Medulla oblongata (tissue), 1 donor: ENCODE measurements at regions not wholly inside any gene's neighbourhood (a gene's known extent, or its start where the extent isn't known, plus 50 kb on each side); places are given as distances from the start of the nearest gene placed in this dataset.
"Not testable (repeated sequence)": the region's sequence is repeated elsewhere in the genome, so short reads cannot be mapped to it uniquely, and the experiment has no call there.

Experiments
- DNase-seq: peaks from one replicate; pipeline ENCODE4 v3.0.0-alpha.2; 2015; ENCODE audit errors: extremely low spot score

DNA sequence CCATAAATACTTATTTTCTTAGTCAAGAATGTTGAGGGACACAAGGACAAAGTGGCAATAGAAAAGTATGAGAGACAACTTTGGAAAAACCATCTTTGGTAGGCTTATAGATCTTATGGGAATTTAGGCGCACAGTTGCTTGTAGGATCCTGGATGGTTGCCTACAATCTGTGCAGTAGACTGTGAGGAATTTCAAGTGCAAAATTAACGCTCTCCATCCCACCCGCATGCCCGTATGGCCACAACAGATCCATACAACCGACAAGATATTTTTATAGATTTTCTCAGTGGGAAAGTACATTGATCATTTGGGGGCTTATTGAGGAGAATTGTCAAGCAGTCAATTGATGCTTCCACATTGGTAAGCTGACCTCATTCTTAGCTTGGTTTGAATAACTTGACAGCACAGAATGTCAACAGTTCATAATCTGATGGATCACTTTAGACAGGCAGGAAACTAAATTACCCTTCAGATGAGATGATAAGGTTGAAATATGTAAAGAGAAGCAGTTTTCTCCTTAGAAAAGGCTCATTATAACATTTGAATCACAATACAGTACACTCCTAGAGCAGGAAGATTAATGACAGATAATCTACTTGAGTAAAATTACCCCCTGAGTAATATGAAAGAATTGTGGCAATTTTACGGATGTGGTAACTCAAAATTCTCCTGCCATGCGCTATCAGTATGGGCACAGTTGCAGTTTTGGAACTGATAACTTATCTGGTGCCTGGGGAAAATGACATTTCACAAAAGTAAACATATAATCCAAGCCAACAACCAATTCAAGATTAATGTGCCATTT lies 479.7 kb downstream of the KIF20B start:
- DNase-seq, result no peak

- DNase-seq, result no peak
Measured at GRCh38 chr10:90192825-90193224, 491.4 kb downstream of the KIF20B start.

DNA sequence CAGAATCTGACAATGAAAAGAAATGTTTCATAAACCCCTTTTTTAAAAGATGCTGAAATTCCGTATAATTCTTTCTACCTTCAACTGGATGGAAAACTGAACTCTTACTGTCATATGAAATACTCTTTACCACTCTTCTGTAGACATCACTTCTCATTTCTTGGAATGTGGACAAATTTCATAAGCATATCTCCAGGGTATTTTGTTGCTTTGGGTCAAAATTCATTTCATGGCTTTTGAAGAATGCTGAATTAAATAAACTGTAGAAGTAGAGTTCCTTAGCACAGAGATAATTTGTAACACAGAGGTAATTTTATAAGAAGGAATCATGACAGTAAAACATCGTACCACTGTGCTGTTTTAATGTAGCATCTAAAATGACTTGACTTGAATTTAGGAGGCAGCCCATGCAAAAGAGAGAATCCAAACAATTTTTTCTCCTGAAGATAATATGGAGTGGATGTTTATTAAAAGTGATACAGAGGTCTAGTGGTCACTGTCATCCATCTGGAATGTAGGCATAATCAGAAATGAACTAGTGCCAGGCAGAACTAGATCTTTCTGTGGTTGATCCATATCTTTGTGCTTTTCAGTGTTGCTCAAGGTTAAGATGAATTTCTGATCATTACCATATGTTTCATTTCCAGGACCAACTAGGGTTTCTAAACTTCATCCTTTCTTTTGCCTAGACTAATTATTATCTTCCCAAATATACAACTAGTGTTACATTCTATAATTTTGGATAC lies 492.0 kb downstream of the KIF20B start:
- DNase-seq, result no peak

DNA sequence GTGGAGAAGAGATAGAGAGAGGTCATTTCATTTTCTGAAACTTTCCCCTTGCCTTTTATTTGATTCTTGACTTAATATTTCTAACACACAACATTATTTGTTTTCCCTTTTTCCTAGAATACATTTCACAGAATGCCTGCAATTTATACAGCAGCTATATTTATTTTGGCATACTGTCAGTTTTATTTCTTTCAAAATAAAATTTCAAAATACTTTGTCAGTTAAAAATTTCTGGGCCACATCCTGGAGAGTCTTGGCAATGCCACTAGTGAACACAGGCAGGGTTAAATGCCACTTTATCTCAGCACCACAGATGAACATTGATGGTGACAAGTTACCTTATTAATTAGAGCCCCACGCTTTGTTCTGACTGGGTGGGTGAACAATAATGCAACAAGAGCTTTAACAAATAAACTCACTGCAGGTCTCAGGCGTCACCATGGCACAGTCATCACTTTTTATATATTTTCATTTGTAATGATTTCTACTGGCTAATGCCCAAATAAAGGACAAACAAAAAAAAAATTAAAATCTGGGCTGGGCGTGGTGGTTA lies 494.0 kb downstream of the KIF20B start:
- no peak for DNase-seq

- DNase-seq, result no peak
Measured at GRCh38 chr10:90197766-90198165, 496.4 kb downstream of the KIF20B start.

DNA sequence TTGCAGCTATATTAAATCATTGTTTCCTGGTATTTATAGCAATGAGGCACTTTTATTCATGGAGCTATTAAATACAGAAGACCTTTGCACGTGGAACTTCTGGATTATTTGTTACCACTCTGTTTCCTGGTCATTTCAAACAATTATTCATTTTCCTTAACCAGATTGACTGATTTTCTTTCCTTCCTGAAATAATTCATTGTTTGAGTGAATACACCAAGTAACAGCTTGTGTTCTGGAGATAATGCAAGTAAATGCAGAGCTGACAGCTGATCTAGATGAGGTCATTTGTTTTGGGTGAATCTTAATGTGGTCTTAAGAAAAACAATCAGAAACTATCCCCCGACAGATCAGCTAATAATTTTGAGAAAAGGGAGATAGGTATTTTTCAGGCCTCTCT lies 497.7 kb downstream of the KIF20B start:
- DNase-seq, result no peak

- DNase-seq, result no peak
Measured at GRCh38 chr10:90199513-90199912, 498.1 kb downstream of the KIF20B start.

DNA sequence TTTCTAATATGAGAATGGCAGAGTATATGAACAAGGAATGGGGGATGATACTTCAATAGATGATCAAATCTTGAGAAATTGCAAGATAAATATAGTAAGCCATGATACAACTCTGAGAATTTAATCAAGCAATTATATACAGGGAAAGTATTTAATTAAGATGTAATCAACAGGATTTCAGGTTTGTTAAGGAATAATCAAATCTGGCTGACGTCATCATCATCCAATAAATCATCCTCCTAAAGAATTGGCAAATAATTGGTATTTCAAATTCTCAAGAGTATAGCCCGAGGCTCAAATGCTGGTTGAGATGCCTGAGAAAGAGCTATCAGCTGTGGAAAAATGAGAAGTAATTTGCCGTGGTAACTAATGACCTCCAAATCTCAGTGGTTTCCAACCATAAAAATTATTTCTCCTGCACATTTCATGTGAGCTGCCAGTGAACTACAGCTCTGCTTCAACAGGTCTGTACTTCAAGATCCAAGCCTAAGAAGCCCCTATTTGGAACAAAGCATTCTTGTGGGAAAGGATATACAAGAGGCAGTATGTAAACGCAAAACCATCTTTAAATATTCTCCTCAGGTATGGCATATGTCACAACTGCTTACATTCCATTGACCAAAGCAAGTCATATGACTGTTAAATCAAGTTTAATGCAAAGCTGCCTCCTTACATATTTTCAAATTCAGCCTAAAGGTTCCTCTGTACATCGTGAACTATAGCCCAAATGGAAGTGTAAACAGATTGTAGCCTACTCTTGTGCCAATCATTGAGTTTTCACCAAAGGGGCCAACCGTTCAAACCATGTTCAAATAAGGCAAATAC lies 503.0 kb downstream of the KIF20B start:
- no peak for DNase-seq

DNA sequence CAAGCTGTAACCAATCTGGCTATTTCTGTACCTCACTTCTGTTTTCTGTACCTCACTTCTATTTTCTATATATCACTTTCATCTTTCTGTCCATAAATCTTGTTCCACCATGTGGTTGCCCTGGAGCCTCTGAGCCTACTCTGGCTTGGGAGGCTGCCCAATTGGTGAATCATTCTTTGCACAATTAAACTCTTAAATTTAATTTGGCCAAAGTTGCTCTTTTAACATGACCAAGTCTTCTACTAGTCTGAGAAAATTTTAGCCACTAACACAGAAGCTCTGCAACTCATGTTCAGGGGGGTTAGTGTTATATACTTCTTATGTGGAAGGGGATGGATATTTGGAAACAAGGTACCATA lies 503.5 kb downstream of the KIF20B start:
- no peak for DNase-seq

- no peak for DNase-seq
Measured at GRCh38 chr10:90205340-90205739, 503.9 kb downstream of the KIF20B start.

- no peak for DNase-seq
Measured at GRCh38 chr10:90213346-90213745, 512.0 kb downstream of the KIF20B start.

- DNase-seq, result no peak
Measured at GRCh38 chr10:90218846-90219245, 517.5 kb downstream of the KIF20B start.

DNA sequence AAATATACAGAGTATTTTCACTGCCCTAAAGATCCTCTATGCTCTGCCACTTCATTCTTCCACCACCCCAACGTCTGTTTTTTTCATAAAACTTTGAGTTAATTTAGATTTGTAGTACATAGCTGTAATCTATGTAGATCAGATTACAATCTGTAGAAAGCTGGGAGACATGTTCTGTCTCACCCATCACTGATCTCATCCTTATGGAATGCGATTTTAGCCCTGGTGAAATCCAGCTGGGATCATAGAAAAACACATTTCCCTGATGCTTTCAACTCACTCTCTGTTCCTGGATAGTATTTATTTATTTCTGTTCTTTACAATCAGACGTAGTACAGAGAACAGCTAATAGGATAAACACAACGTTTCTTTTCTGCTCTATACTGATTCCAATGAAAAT lies 521.0 kb downstream of the KIF20B start:
- no peak for DNase-seq

GRCh38 chr10:90222939-90223338 lies 521.5 kb downstream of the KIF20B start:
- DNase-seq, result no peak

GRCh38 chr10:90224791-90225566 lies 523.6 kb downstream of the KIF20B start:
- no peak for DNase-seq

- no peak for DNase-seq
Measured at GRCh38 chr10:90226517-90226916, 525.1 kb downstream of the KIF20B start.

DNA sequence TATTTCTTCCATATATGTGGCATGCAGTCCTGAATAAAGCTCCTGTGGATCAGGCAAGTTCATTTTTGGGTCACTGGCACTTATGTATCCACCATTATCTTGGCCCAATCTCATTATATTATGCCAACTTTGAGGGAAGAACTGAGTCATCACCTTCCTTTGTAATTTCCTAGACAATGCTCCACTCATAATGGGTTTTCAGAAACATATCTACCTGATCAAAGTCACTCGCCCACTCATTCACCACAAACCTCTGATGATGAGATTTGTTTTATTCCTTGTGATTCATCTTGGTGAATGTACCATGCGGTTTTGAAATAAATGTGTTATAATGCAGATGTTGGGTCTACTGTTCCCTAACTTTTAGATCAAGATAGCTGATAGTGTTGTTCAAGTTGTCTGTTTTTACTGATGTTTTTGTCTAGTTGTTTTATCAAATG lies 525.8 kb downstream of the KIF20B start:
- DNase-seq, result no peak

GRCh38 chr10:90227786-90228185 lies 526.4 kb downstream of the KIF20B start:
- no peak for DNase-seq

DNA sequence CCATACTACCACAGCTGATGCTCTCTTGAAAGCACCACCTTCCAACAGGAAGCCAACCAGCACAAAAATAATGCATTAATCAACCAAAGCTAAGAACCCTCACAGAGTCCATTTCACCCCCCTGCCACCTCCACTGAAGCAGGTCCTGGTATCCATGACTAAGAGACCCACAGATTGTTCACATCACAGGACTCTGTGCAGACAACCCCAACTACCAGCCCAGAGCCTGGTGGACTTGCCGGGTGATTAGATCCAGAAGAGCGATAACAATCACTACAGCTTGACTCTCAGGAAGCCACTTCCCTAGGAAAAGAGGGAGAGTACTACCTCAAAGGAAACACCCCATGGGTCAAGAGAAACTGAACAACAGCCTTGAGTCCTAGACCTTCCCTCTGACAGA lies 528.1 kb downstream of the KIF20B start:
- DNase-seq, result no peak

GRCh38 chr10:90233805-90234204 lies 532.4 kb downstream of the KIF20B start:
- not testable (repeated sequence) for DNase-seq

DNA sequence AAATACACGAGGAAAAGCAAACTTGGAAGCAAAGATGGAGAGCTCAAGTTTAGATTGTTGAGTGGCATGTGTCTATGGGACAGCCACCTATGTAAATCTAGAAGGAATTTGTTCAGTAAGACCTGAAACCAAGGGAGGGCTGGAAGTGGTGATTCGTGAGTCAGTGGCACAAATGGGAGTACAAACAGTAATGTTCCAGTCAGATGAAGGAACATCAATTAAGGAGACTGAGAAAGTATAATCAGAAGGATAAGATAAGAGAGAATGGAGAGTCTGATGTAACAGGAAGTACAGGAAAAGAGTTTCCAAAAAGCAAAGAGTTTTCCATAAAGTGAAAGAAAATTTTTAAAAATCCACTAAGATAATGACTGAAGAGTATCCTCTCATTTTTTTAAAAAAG lies 544.2 kb downstream of the KIF20B start:
- DNase-seq, result no peak
